ENCODE measurements at regions not wholly inside any gene's neighbourhood (a gene's known extent, or its start where the extent isn't known, plus 50 kb on each side); places are given as distances from the start of the nearest gene placed in this dataset.

DNA sequence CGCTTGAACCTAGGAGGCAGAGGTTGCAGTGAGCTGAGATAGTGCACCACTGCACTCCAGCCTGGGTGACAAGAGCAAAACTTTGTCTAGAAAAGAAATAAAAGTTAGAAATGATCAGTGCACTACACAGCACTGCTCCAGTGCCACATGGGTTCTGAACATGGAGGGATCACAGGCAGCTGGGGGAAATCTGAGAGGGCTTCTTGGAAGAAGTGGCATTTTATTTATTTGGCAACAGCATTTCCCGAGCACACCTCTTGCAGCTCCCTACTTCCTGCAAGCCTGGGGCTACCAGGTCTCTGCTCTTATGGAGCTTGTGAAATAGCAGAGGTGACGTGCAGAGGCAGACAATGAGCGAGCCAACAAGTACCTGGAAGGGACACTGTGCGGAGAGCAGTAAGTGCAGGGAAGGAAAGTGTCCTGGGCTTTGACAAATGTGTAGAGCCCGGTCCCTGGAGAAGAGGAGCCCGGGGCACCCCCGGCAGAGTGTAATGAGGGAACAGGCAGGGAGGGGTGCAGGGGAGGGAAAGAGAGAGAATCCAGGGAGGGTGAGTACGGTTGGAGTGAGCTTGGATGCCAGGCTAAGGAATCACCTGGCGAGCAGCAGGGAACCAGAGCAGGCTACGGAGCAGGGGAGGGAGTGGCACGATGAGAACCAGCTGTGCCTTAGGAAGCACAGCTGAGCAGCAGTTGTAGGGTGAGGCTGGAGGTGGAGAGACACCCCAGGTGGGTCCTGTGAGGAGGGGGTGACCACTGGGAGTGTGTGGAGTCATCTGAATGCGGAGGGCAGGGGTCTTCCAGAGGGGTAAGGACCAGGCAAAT lies 104.6 kb upstream of the CTBP2 start:
- TF ChIP-seq, protein P1, sequence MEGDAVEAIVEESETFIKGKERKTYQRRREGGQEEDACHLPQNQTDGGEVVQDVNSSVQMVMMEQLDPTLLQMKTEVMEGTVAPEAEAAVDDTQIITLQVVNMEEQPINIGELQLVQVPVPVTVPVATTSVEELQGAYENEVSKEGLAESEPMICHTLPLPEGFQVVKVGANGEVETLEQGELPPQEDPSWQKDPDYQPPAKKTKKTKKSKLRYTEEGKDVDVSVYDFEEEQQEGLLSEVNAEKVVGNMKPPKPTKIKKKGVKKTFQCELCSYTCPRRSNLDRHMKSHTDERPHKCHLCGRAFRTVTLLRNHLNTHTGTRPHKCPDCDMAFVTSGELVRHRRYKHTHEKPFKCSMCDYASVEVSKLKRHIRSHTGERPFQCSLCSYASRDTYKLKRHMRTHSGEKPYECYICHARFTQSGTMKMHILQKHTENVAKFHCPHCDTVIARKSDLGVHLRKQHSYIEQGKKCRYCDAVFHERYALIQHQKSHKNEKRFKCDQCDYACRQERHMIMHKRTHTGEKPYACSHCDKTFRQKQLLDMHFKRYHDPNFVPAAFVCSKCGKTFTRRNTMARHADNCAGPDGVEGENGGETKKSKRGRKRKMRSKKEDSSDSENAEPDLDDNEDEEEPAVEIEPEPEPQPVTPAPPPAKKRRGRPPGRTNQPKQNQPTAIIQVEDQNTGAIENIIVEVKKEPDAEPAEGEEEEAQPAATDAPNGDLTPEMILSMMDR (IDR thresholded peaks at IDR 0.05): no peak
- no peak for TF ChIP-seq POLR2A (IDR thresholded peaks at IDR 0.05)
